ENCODE measurements at regions not wholly inside any gene's neighbourhood (a gene's known extent, or its start where the extent isn't known, plus 50 kb on each side); places are given as distances from the start of the nearest gene placed in this dataset.

- TF ChIP-seq CTCF (IDR thresholded peaks at IDR 0.05) (no peak), POLR2A (IDR thresholded peaks at IDR 0.05) (no peak), EP300 (IDR thresholded peaks at IDR 0.05) (no peak), POLR2AphosphoS5 (IDR thresholded peaks at IDR 0.05) (no peak)
Observed at GRCh38 chr4:104740161-104740560, 245.5 kb upstream of the CXXC4 start.
